ENCODE measurements at regions not wholly inside any gene's neighbourhood (a gene's known extent, or its start where the extent isn't known, plus 50 kb on each side); places are given as distances from the start of the nearest gene placed in this dataset.

DNA sequence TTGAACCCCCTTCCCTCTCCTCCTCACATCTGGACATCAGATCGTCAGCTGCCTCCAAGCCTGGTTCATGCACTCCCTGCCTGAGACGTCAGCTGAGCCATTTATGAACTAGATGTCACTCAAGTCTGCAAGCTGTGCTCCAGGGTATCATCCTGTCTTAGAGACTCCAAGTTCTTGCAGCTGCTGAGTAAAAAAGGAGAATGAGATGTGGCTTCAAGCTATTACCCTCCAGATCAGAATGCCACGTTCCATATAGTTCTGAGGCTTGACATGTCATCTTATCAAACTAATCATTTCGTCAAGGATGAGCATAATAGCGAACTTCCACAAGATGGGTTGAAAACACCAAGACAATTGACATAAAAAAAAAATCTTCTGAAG lies 766.3 kb downstream of the TBL1XR1 start:
- TF ChIP-seq, protein P1, sequence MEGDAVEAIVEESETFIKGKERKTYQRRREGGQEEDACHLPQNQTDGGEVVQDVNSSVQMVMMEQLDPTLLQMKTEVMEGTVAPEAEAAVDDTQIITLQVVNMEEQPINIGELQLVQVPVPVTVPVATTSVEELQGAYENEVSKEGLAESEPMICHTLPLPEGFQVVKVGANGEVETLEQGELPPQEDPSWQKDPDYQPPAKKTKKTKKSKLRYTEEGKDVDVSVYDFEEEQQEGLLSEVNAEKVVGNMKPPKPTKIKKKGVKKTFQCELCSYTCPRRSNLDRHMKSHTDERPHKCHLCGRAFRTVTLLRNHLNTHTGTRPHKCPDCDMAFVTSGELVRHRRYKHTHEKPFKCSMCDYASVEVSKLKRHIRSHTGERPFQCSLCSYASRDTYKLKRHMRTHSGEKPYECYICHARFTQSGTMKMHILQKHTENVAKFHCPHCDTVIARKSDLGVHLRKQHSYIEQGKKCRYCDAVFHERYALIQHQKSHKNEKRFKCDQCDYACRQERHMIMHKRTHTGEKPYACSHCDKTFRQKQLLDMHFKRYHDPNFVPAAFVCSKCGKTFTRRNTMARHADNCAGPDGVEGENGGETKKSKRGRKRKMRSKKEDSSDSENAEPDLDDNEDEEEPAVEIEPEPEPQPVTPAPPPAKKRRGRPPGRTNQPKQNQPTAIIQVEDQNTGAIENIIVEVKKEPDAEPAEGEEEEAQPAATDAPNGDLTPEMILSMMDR (IDR thresholded peaks at IDR 0.05), result no peak
- Histone ChIP-seq H3K27me3 (no peaks in the 10 kb centered on the region), H3K36me3 (no peaks in the 10 kb centered on the region), H3K4me1 (peaks cover 0 to 4% (median 0%) of the 10 kb centered on the region in 4 donors), H3K9me3 (no peaks in the 10 kb centered on the region), H3K4me3 (no peak overlapping the region), H3K27ac (no peak overlapping the region)
- DNase-seq, result no peak
- intact Hi-C loops (cut with DNase I; ENCODE audit: low total_unique reads), result no loop called here

DNA sequence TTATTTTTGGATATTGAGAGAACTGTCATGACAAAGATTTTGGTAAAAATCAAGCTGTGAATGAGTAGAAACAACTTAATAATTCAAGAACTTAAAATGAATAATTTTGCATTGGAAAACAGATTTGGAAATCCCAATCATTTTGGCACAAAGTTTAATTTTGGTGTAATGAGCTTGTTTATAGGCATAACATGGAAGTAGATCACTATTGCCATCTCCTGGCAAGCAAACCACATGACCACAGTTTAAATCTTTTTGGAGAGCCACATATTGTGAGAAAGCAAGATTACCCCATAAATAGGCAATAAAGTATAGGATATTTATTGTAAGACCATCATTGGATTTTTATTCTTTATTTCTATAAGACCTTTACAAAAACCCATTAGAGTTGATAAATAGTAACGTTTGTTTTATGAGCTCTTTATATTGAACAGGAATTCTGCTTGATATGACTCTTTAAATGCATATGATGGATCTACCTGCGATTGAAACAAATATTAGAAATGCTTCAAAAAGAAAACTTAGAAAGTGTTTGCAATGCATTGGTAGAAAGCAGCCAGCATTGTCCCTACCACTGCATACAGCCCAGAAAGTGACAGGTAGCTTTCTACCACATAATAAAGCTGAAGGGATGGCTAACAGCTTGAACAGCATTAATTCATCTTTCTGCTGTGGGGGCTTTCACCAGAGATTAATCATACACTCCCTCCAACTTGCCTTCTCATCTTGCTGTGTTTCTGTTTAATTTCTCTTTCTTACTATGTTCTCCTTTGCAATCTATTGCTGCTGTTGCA lies 766.8 kb downstream of the TBL1XR1 start:
- intact Hi-C loops (cut with DNase I; ENCODE audit: low total_unique reads), result no loop called here
- H3K4me3 ChIP-seq, result no peak overlapping the region
- no peaks in the 10 kb centered on the region for H3K27me3 ChIP-seq
- H3K36me3 ChIP-seq, result no peaks in the 10 kb centered on the region
- no peak for DNase-seq
- TF ChIP-seq, protein P1 (IDR thresholded peaks at IDR 0.05), result peak; percentile 64 to 69
- peaks cover 0 to 4% (median 0%) of the 10 kb centered on the region in 4 donors for H3K4me1 ChIP-seq
- no peaks in the 10 kb centered on the region for H3K9me3 ChIP-seq
- H3K27ac ChIP-seq, result no peak overlapping the region

DNA sequence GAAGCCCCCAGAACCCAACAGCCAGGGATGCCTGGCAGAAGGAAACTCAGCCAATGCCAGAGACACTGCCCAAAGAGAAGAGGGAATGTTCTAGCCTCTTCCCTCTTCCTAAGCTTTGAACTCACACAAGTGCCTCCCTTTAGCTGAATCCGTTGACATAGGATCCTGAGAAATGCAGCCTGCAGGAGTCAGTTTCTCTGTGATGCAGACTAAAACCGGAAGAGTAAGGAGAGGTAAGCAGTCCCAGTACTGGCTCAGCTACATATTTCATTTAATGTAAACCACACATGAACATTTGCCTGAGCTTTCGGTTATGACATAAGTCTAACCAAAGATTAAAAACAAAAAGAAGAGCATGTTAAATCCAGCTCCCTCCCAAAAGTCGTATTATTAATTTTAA lies 768.7 kb downstream of the TBL1XR1 start:
- no peak for DNase-seq
- H3K27ac ChIP-seq, result no peak overlapping the region
- peaks cover 0 to 4% (median 0%) of the 10 kb centered on the region in 4 donors for H3K4me1 ChIP-seq
- H3K27me3 ChIP-seq, result no peaks in the 10 kb centered on the region
- H3K4me3 ChIP-seq, result no peak overlapping the region
- no peaks in the 10 kb centered on the region for H3K36me3 ChIP-seq
- TF ChIP-seq, protein P1 (IDR thresholded peaks at IDR 0.05), result no peak
- intact Hi-C loops (cut with DNase I; ENCODE audit: low total_unique reads), result no loop called here
- H3K9me3 ChIP-seq, result no peaks in the 10 kb centered on the region

DNA sequence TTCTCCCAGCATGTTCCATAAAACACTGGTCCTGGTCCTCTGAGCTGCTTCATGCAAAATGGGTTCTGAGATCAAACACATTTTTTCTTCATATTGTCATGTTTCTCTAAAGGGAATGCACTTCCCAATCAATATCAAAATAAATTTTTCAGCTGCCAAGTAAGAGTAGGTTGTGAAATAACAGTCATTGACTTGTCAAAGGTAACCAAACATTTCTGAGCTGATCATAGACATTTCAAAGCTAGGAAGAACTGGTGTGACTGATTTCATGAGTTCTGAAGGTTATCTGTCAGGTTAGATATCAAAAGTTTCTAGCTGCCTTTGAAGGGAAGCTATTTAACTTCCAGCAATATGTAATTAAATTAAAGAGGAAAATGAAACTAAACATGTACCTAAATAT lies 770.9 kb downstream of the TBL1XR1 start:
- Histone ChIP-seq H3K36me3 (no peaks in the 10 kb centered on the region), H3K9me3 (no peaks in the 10 kb centered on the region), H3K4me1 (peaks cover 0 to 4% (median 0%) of the 10 kb centered on the region in 4 donors), H3K27ac (no peak overlapping the region), H3K27me3 (no peaks in the 10 kb centered on the region), H3K4me3 (no peak overlapping the region)
- TF ChIP-seq, protein P1 (IDR thresholded peaks at IDR 0.05), result no peak
- no peak for DNase-seq
- intact Hi-C loops (cut with DNase I; ENCODE audit: low total_unique reads), result no loop called here

DNA sequence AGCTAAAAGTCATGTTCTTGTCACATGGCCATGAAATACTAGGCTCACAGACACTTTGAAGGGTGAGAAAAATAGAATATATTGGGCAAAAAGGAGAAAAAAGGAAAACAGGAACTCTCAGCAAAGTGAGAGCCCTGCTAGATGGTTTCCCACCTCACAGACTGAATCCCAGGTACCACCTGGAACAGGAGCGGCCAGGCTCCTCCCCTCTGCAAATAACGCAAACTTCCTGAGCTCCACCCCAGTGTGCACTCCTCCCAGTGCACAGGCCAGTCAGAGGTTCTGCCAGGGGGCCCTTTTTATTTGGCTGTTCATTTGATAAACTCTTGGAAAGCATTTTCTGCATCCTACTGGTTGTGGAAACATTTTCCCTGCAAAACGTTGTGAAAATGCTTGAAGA lies 780.4 kb downstream of the TBL1XR1 start:
- DNase-seq, result no peak
- Histone ChIP-seq H3K4me3 (no peak overlapping the region), H3K27me3 (no peaks in the 10 kb centered on the region), H3K36me3 (no peaks in the 10 kb centered on the region), H3K9me3 (no peaks in the 10 kb centered on the region), H3K4me1 (peaks cover 0 to 6% (median 0%) of the 10 kb centered on the region in 4 donors), H3K27ac (no peak overlapping the region)
- TF ChIP-seq, protein P1 (IDR thresholded peaks at IDR 0.05), result no peak
- intact Hi-C loops (cut with DNase I; ENCODE audit: low total_unique reads), result no loop called here
